OCI-LY3 (cell line): ENCODE measurements at regions not wholly inside any gene's neighbourhood (a gene's known extent, or its start where the extent isn't known, plus 50 kb on each side); places are given as distances from the start of the nearest gene placed in this dataset.

Experiments used
- H2AFZ ChIP-seq: fragments of 200-600, 300-600 bp; shearing (Covaris generic); 2 replicates; pipeline ENCODE4 v1.6.0; 2014; ENCODE audit warnings: antibody characterized with exemption, low read depth, low read length
- H3K27ac ChIP-seq: fragments of 200-600, 300-600 bp; sonication (generic); 2 replicates; pipeline ENCODE4 v1.5.1; 2014; ENCODE audit warnings: mild to moderate bottlenecking, low read length, moderate library complexity, mixed read lengths
- H3K27me3 ChIP-seq: fragments of 200-600, 300-600 bp; sonication (generic); 2 replicates; pipeline ENCODE4 v1.6.1; 2014; ENCODE audit warnings: low read depth, low read length, mixed read lengths
- H3K36me3 ChIP-seq: fragments of 200-600, 300-600 bp; sonication (generic); replicated peaks from 2 replicates; pipeline ENCODE3; 2014; ENCODE audit warnings: low read depth, low read length, mixed read lengths
- H3K4me1 ChIP-seq: fragments of 300-600, 200-600 bp; sonication (generic); 2 replicates; pipeline ENCODE4 v1.6.1; 2014; ENCODE audit warnings: low read length, mixed read lengths
- H3K4me2 ChIP-seq: fragments of 200-600, 300-600 bp; sonication (generic); 2 replicates; pipeline ENCODE4 v1.6.1; 2014; ENCODE audit warnings: low read length, mixed read lengths
- H3K4me3 ChIP-seq: fragments of 300-600, 200-600 bp; sonication (generic); 2 replicates; pipeline ENCODE4 v1.5.1; 2014; ENCODE audit warnings: antibody characterized with exemption, mild to moderate bottlenecking, low read length, moderate library complexity
- H3K79me2 ChIP-seq: fragments of 300-600, 200-600 bp; shearing (Covaris generic); 2 replicates; pipeline ENCODE4 v1.6.1; 2014; ENCODE audit warnings: mild to moderate bottlenecking, low read length, mixed read lengths
- H3K9ac ChIP-seq: fragments of 300-600, 200-600 bp; shearing (Covaris generic); 2 replicates; pipeline ENCODE4 v1.6.0; 2014; ENCODE audit warnings: mild to moderate bottlenecking, low read length, moderate library complexity
- H3K9me3 ChIP-seq: fragments of 200-600, 300-600 bp; shearing (Covaris generic); 2 replicates; pipeline ENCODE4 v1.6.1; 2014; ENCODE audit warnings: low read length, mixed read lengths; ENCODE audit not compliant: insufficient read depth
- H4K20me1 ChIP-seq: fragments of 200-600, 300-600 bp; sonication (generic); 2 replicates; pipeline ENCODE4 v1.6.1; 2016; ENCODE audit warnings: low read length, mixed read lengths; ENCODE audit not compliant: insufficient read depth
- EZH2phosphoT487 ChIP-seq: fragments of 200-600 bp; shearing (Covaris generic); IDR thresholded peaks from 2 replicates; pipeline ENCODE4 v1.6.1; 2018; ENCODE audit warnings: antibody characterized with exemption, mixed run types, low read depth
- TF ChIP-seq, protein P1 (sequence below): fragments of 200-600, 300-600 bp; sonication (generic); IDR thresholded peaks from 2 replicates; pipeline ENCODE4 v1.5.1; 2014; ENCODE audit warnings: antibody characterized with exemption, low read length, low read depth

DNA sequence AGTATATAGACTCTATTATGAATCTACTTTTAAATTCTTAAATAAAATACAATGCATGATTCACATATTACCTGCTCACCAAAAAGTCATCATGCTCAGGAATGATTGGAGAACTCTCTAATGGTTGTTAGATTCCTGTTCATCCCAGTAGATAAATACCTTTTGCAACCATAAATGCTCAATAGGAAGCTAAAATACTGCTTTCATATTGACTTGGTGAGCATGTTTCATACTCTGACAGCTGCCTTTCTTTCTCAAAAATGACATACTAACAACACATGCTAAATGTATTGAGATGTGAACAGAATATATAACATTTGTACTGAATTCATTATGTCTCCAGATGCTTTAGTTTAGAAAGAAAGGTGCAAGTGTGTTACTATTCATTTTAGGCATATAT is 79.6 kb upstream of the SLCO6A1 start:
- H3K27ac ChIP-seq: no peak overlapping the region
- no peaks in the 10 kb centered on the region for H3K9me3 ChIP-seq
- H3K79me2 ChIP-seq: no peaks in the 10 kb centered on the region
- H4K20me1 ChIP-seq: no peaks in the 10 kb centered on the region
- H3K9ac ChIP-seq: no peak overlapping the region
- H3K27me3 ChIP-seq: no peaks in the 10 kb centered on the region
- H3K36me3 ChIP-seq: no peaks in the 10 kb centered on the region
- H3K4me2 ChIP-seq: no peak overlapping the region
- no peak for TF ChIP-seq EZH2phosphoT487
- no peaks in the 10 kb centered on the region for H3K4me1 ChIP-seq
- no peak overlapping the region for H3K4me3 ChIP-seq
- no peak overlapping the region for H2AFZ ChIP-seq

DNA sequence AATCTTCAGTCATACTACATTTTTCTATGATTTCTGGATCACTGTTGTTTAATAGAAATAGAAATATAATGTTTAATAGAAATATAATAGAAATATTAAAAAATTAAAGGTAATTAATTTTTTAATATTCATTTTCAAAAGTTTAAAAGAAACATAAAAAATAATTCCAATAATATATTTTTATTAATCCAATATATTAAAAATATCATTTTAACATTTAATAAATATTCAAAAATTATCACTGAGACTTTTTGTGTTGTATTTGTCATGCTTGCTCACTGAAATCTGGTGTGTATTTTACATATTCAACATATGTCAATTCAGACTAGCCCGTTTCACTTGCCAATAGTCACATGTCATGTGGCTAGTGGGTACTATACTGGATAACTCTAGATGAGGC is 80.6 kb upstream of the SLCO6A1 start:
- Histone ChIP-seq H4K20me1 (no peaks in the 10 kb centered on the region), H3K27ac (no peak overlapping the region)
- TF ChIP-seq, protein P1, sequence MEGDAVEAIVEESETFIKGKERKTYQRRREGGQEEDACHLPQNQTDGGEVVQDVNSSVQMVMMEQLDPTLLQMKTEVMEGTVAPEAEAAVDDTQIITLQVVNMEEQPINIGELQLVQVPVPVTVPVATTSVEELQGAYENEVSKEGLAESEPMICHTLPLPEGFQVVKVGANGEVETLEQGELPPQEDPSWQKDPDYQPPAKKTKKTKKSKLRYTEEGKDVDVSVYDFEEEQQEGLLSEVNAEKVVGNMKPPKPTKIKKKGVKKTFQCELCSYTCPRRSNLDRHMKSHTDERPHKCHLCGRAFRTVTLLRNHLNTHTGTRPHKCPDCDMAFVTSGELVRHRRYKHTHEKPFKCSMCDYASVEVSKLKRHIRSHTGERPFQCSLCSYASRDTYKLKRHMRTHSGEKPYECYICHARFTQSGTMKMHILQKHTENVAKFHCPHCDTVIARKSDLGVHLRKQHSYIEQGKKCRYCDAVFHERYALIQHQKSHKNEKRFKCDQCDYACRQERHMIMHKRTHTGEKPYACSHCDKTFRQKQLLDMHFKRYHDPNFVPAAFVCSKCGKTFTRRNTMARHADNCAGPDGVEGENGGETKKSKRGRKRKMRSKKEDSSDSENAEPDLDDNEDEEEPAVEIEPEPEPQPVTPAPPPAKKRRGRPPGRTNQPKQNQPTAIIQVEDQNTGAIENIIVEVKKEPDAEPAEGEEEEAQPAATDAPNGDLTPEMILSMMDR: no peak
- TF ChIP-seq EZH2phosphoT487: no peak

DNA sequence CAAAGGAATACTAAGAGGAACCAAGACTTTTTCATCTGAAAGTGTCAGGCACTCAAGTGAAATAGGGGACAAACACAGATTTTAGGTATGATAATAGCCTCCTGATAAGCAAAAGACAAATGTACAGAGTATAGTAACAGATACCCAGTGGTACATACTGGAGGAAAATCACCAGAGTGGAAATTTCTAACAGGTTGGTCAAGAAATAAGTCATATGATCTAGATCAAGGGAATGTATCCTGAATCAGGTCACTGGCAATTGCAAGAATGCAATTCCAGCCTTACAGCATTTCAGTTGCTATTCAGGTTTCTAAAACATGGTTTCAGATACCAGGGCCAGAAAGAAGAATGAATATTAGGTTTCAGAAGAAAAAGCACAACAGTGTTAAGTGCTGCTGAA is 82.2 kb upstream of the SLCO6A1 start:
- Histone ChIP-seq H3K4me3 (no peak overlapping the region), H3K79me2 (no peaks in the 10 kb centered on the region), H3K36me3 (no peaks in the 10 kb centered on the region), H3K9me3 (no peaks in the 10 kb centered on the region), H3K4me2 (no peak overlapping the region), H3K27ac (no peak overlapping the region), H3K9ac (no peak overlapping the region), H3K4me1 (no peaks in the 10 kb centered on the region), H3K27me3 (no peaks in the 10 kb centered on the region), H2AFZ (no peak overlapping the region), H4K20me1 (no peaks in the 10 kb centered on the region)
- TF ChIP-seq EZH2phosphoT487: no peak
- TF ChIP-seq, protein P1: no peak

More for the DNA sequence above, 80.6 kb upstream of the SLCO6A1 start:
- no peak overlapping the region for H2AFZ ChIP-seq
- no peak overlapping the region for H3K9ac ChIP-seq
- no peaks in the 10 kb centered on the region for H3K27me3 ChIP-seq
- H3K4me3 ChIP-seq: no peak overlapping the region
- H3K4me1 ChIP-seq: no peaks in the 10 kb centered on the region
- no peak overlapping the region for H3K4me2 ChIP-seq
- H3K79me2 ChIP-seq: no peaks in the 10 kb centered on the region
- no peaks in the 10 kb centered on the region for H3K9me3 ChIP-seq
- H3K36me3 ChIP-seq: no peaks in the 10 kb centered on the region

DNA sequence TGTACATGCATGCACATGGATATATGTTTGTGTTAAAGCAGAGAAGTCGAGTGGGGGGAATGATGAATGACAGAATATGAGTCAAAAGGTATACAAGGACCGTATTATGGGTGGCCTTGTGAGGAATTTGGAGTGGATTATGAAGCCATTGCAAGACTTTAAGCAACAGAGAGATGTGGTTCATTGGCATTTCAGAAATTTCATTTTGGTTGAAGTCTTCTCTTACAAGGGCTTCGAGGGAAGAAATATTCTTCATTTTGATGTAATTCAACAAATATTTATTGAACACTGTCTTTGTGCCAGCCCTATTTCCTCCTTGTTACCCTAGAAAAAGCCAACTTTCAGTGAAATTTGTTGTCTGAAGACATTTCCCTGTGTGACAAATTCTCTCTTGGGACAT is 83.9 kb upstream of the SLCO6A1 start:
- Histone ChIP-seq H3K4me3 (no peak overlapping the region), H3K9ac (no peak overlapping the region), H3K4me2 (no peak overlapping the region), H3K4me1 (no peaks in the 10 kb centered on the region), H3K36me3 (no peaks in the 10 kb centered on the region), H3K79me2 (no peaks in the 10 kb centered on the region), H3K27ac (no peak overlapping the region), H2AFZ (no peak overlapping the region), H4K20me1 (no peaks in the 10 kb centered on the region), H3K27me3 (no peaks in the 10 kb centered on the region), H3K9me3 (no peaks in the 10 kb centered on the region)
- TF ChIP-seq EZH2phosphoT487: no peak
- TF ChIP-seq, protein P1: no peak
